HG03575 (cell line): ENCODE measurements at regions not wholly inside any gene's neighbourhood (a gene's known extent, or its start where the extent isn't known, plus 50 kb on each side); places are given as distances from the start of the nearest gene placed in this dataset.
"Not testable (repeated sequence)": the region's sequence is repeated elsewhere in the genome, so short reads cannot be mapped to it uniquely, and the experiment has no call there.

ENCODE experiments used
- ATAC-seq: cut with Tn5 transposase; IDR thresholded peaks from one replicate; pipeline ENCODE4 v1.9.1; 2021; ENCODE audit not compliant: unreplicated experiment, insufficient number of reproducible peaks, low FRiP score; ENCODE audit errors: extremely low read depth

- ATAC-seq, result no peak
Measured at GRCh38 chr20:53738945-53739798, 145.5 kb upstream of the ZNF217 start.

- no peak for ATAC-seq
Measured at GRCh38 chr20:53738039-53738944, 144.7 kb upstream of the ZNF217 start.

- ATAC-seq, result no peak
Measured at GRCh38 chr20:53737396-53738038, 143.9 kb upstream of the ZNF217 start.

- no peak for ATAC-seq
Measured at GRCh38 chr20:53736757-53737395, 143.2 kb upstream of the ZNF217 start.

- ATAC-seq, result no peak
Measured at GRCh38 chr20:53736122-53736756, 142.6 kb upstream of the ZNF217 start.

GRCh38 chr20:53735536-53736050 is 142.0 kb upstream of the ZNF217 start:
- no peak for ATAC-seq

- ATAC-seq, result no peak
Measured at GRCh38 chr20:53734006-53734688, 140.5 kb upstream of the ZNF217 start.

GRCh38 chr20:53731595-53731994 is 138.0 kb upstream of the ZNF217 start:
- no peak for ATAC-seq

GRCh38 chr20:53728359-53728758 is 134.7 kb upstream of the ZNF217 start:
- no peak for ATAC-seq

- ATAC-seq, result not testable (repeated sequence)
Measured at GRCh38 chr20:53727239-53727638, 133.6 kb upstream of the ZNF217 start.

- no peak for ATAC-seq
Measured at GRCh38 chr20:53725575-53725970, 131.9 kb upstream of the ZNF217 start.

- no peak for ATAC-seq
Measured at GRCh38 chr20:53723621-53724020, 130.0 kb upstream of the ZNF217 start.

- ATAC-seq, result no peak
Measured at GRCh38 chr20:53723045-53723444, 129.4 kb upstream of the ZNF217 start.

GRCh38 chr20:53722515-53723036 is 128.9 kb upstream of the ZNF217 start:
- no peak for ATAC-seq

- ATAC-seq, result not testable (repeated sequence)
Measured at GRCh38 chr20:53721445-53721963, 127.9 kb upstream of the ZNF217 start.

GRCh38 chr20:53719171-53719803 is 125.6 kb upstream of the ZNF217 start:
- ATAC-seq, result not testable (repeated sequence)
